HEK293 (cell line): ENCODE measurements at regions not wholly inside any gene's neighbourhood (a gene's known extent, or its start where the extent isn't known, plus 50 kb on each side); places are given as distances from the start of the nearest gene placed in this dataset.

Source experiments
- KLF10 ChIP-seq: fragments of 450-650 bp; IDR thresholded peaks from 2 replicates; pipeline ENCODE4 v1.5.1; 2018; ENCODE audit warnings: missing biosample characterization, mild to moderate bottlenecking, missing genetic modification characterization
- SCRT1 ChIP-seq: fragments of 450-650 bp; formaldehyde crosslinking; IDR thresholded peaks from 2 replicates; pipeline ENCODE4 v1.5.1; 2016; ENCODE audit warnings: missing biosample characterization, missing genetic modification characterization, borderline replicate concordance
- ZBTB17 ChIP-seq: fragments of 450-650 bp; formaldehyde crosslinking; IDR thresholded peaks from 2 replicates; pipeline ENCODE4 v1.5.1; 2016; ENCODE audit warnings: missing biosample characterization, missing genetic modification characterization
- ZBTB8A ChIP-seq: fragments of 450-650 bp; formaldehyde crosslinking; IDR thresholded peaks from 2 replicates; pipeline ENCODE4 v1.5.1; 2016; ENCODE audit warnings: missing biosample characterization, missing genetic modification characterization
- ZIC2 ChIP-seq: fragments of 450-650 bp; formaldehyde crosslinking; IDR thresholded peaks from 2 replicates; pipeline ENCODE4 v1.5.1; 2016; ENCODE audit warnings: missing biosample characterization, missing genetic modification characterization
- ZNF169 ChIP-seq: fragments of 450-650 bp; formaldehyde crosslinking; IDR thresholded peaks from 2 replicates; pipeline ENCODE4 v1.5.1; 2016; ENCODE audit warnings: missing biosample characterization, missing genetic modification characterization
- ZNF324 ChIP-seq: fragments of 450-650 bp; formaldehyde crosslinking; IDR thresholded peaks from 2 replicates; pipeline ENCODE4 v1.5.1; 2016; ENCODE audit warnings: missing biosample characterization, missing genetic modification characterization
- TF ChIP-seq, protein P1 (sequence below): fragments of 450-650 bp; formaldehyde crosslinking; IDR thresholded peaks from 2 replicates; pipeline ENCODE4 v1.5.1; 2016; ENCODE audit warnings: missing biosample characterization, missing genetic modification characterization, borderline replicate concordance
- TF ChIP-seq, protein P2 (sequence below): fragments of 450-650 bp; formaldehyde crosslinking; IDR thresholded peaks from 2 replicates; pipeline ENCODE4 v1.5.1; 2016; ENCODE audit warnings: missing biosample characterization, missing genetic modification characterization

DNA sequence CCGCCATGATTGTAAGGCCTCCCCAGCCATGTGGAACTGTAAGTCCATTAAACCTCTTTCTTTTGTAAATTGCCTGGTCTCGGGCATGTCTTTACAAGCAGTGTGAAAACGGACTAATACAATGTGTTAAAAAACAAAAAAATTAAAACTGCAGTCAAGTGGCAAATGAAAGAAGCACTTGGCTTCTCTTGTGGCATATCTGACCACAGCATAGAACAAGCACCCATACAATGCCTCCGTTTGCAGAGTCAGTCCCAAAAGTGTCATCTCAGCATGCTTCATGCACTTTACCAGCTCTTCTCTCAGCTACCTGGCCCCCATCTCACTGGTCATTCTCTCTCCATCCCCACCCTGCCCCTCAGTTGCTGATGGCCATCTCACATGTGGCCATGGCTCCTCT is 51.1 kb upstream of the DAPK1 start:
- TF ChIP-seq ZNF169 (tag by site-specific recombination) (no peak), ZBTB8A (tag by site-specific recombination) (no peak), SCRT1 (tag by site-specific recombination) (no peak), ZNF324 (tag by site-specific recombination) (no peak), ZIC2 (no peak), KLF10 (tag by site-specific recombination) (no peak), ZBTB17 (no peak)
- TF ChIP-seq, protein P1, sequence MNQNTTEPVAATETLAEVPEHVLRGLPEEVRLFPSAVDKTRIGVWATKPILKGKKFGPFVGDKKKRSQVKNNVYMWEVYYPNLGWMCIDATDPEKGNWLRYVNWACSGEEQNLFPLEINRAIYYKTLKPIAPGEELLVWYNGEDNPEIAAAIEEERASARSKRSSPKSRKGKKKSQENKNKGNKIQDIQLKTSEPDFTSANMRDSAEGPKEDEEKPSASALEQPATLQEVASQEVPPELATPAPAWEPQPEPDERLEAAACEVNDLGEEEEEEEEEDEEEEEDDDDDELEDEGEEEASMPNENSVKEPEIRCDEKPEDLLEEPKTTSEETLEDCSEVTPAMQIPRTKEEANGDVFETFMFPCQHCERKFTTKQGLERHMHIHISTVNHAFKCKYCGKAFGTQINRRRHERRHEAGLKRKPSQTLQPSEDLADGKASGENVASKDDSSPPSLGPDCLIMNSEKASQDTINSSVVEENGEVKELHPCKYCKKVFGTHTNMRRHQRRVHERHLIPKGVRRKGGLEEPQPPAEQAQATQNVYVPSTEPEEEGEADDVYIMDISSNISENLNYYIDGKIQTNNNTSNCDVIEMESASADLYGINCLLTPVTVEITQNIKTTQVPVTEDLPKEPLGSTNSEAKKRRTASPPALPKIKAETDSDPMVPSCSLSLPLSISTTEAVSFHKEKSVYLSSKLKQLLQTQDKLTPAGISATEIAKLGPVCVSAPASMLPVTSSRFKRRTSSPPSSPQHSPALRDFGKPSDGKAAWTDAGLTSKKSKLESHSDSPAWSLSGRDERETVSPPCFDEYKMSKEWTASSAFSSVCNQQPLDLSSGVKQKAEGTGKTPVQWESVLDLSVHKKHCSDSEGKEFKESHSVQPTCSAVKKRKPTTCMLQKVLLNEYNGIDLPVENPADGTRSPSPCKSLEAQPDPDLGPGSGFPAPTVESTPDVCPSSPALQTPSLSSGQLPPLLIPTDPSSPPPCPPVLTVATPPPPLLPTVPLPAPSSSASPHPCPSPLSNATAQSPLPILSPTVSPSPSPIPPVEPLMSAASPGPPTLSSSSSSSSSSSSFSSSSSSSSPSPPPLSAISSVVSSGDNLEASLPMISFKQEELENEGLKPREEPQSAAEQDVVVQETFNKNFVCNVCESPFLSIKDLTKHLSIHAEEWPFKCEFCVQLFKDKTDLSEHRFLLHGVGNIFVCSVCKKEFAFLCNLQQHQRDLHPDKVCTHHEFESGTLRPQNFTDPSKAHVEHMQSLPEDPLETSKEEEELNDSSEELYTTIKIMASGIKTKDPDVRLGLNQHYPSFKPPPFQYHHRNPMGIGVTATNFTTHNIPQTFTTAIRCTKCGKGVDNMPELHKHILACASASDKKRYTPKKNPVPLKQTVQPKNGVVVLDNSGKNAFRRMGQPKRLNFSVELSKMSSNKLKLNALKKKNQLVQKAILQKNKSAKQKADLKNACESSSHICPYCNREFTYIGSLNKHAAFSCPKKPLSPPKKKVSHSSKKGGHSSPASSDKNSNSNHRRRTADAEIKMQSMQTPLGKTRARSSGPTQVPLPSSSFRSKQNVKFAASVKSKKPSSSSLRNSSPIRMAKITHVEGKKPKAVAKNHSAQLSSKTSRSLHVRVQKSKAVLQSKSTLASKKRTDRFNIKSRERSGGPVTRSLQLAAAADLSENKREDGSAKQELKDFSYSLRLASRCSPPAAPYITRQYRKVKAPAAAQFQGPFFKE, result no peak
- TF ChIP-seq, protein P2, sequence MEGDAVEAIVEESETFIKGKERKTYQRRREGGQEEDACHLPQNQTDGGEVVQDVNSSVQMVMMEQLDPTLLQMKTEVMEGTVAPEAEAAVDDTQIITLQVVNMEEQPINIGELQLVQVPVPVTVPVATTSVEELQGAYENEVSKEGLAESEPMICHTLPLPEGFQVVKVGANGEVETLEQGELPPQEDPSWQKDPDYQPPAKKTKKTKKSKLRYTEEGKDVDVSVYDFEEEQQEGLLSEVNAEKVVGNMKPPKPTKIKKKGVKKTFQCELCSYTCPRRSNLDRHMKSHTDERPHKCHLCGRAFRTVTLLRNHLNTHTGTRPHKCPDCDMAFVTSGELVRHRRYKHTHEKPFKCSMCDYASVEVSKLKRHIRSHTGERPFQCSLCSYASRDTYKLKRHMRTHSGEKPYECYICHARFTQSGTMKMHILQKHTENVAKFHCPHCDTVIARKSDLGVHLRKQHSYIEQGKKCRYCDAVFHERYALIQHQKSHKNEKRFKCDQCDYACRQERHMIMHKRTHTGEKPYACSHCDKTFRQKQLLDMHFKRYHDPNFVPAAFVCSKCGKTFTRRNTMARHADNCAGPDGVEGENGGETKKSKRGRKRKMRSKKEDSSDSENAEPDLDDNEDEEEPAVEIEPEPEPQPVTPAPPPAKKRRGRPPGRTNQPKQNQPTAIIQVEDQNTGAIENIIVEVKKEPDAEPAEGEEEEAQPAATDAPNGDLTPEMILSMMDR (tag by site-specific recombination), result no peak
